ENCODE measurements at regions not wholly inside any gene's neighbourhood (a gene's known extent, or its start where the extent isn't known, plus 50 kb on each side); places are given as distances from the start of the nearest gene placed in this dataset.

DNA sequence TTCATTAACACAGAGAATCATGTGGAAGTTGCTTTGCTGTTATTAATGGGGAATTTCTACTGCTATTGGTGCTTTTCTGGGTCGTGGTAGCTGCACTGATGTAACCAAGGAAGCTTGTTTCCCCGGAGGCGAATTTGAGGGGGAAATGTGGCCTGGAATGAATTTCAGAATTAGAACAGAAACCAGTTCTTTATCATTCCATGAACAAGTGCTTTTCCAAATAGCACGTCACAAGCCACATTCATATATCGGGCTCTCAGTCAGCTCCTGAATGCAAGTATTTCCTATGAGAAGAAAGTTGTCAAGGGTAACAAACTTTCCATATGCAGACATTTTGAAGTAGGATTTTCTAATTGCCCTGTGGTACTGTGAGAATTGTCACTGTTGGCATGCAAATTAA lies 1353.2 kb downstream of the AACS start:
- TF ChIP-seq, protein P1, sequence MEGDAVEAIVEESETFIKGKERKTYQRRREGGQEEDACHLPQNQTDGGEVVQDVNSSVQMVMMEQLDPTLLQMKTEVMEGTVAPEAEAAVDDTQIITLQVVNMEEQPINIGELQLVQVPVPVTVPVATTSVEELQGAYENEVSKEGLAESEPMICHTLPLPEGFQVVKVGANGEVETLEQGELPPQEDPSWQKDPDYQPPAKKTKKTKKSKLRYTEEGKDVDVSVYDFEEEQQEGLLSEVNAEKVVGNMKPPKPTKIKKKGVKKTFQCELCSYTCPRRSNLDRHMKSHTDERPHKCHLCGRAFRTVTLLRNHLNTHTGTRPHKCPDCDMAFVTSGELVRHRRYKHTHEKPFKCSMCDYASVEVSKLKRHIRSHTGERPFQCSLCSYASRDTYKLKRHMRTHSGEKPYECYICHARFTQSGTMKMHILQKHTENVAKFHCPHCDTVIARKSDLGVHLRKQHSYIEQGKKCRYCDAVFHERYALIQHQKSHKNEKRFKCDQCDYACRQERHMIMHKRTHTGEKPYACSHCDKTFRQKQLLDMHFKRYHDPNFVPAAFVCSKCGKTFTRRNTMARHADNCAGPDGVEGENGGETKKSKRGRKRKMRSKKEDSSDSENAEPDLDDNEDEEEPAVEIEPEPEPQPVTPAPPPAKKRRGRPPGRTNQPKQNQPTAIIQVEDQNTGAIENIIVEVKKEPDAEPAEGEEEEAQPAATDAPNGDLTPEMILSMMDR (IDR thresholded peaks at IDR 0.05): no peak
- no peak for TF ChIP-seq EP300 (IDR thresholded peaks at IDR 0.05)
